ENCODE measurements at regions not wholly inside any gene's neighbourhood (a gene's known extent, or its start where the extent isn't known, plus 50 kb on each side); places are given as distances from the start of the nearest gene placed in this dataset.

- Histone ChIP-seq H3K9ac (ENCODE audit: low read length) (no peak overlapping the region), H3K9me3 (ENCODE audit: control insufficient read depth, insufficient read depth, low read depth, low read length) (peaks cover 51% of the 10 kb centered on the region), H3K27ac (ENCODE audit: low read depth, low read length) (no peak overlapping the region), H3K36me3 (ENCODE audit: control insufficient read depth, insufficient read depth, low read length) (no peaks in the 10 kb centered on the region), H3K27me3 (ENCODE audit: control insufficient read depth, insufficient read depth, low read length) (no peaks in the 10 kb centered on the region), H3K4me1 (ENCODE audit: control insufficient read depth, insufficient read depth, low read length) (no peaks in the 10 kb centered on the region), H3K4me3 (ENCODE audit: low read depth, low read length) (no peak overlapping the region)
Observed at GRCh38 chr1:185578293-185578692, 155.9 kb upstream of the HMCN1 start.

DNA sequence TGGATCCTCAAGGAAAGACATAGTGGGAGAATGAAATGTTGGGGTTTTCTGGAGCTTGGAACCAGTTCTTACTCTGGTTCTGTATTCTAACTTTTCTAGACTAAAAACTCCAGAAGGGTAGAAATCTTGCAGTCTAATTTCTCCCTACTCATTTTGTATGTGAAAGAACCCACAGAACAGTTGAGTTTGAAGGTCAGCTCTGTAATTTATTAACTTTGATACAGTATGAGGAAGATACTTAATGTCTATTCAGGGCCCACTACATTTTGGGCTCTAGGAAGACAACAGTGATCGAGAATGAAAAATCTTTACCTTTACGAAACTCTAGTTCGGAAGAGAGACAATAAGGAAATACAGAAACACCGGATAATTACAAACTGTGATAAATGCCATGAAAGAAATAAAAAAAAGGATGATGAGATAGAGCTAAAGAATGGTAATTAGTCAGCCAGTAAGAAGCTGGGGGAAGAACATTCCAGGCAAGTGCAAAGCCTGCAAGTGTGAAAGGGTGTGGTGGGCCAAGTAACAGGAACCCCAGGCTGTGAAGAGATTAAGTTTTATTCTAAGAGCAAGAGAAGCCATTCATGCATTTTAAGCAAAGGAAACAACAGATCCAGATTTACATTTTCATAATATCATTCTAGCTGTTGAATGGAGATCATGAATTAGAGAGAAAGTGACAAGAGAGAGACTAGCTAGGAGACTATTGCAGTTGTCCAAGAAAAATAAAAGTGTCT lies 159.9 kb upstream of the HMCN1 start:
- no peak overlapping the region for H3K27ac ChIP-seq (ENCODE audit: low read depth, low read length)
- no peaks in the 10 kb centered on the region for H3K36me3 ChIP-seq (ENCODE audit: control insufficient read depth, insufficient read depth, low read length)
- no peak overlapping the region for H3K9ac ChIP-seq (ENCODE audit: low read length)
- no peaks in the 10 kb centered on the region for H3K27me3 ChIP-seq (ENCODE audit: control insufficient read depth, insufficient read depth, low read length)
- peaks cover 17% of the 10 kb centered on the region for H3K9me3 ChIP-seq (ENCODE audit: control insufficient read depth, insufficient read depth, low read depth, low read length)
- no peak overlapping the region for H3K4me3 ChIP-seq (ENCODE audit: low read depth, low read length)
- H3K4me1 ChIP-seq (ENCODE audit: control insufficient read depth, insufficient read depth, low read length), result no peaks in the 10 kb centered on the region

DNA sequence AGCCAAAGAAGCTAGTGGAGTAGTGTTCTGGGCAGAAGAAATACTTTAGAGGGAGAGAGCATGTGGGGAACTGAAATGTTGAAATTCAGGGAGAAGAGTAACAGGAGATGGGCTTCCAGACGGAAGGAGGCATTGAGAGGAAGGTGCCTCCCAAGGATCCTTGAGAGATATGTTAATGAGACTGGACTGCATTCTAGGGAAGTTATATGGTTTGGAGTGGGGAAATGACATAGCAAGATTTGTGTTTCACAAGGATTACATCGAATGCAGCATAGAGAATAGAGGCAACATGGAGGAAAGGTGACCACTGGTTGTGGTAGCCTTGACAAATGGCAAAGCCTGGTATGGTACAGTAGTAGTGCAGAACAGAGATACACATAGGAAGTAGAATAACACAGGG lies 160.5 kb upstream of the HMCN1 start:
- Histone ChIP-seq H3K9me3 (ENCODE audit: control insufficient read depth, insufficient read depth, low read depth, low read length) (peaks cover 11% of the 10 kb centered on the region), H3K9ac (ENCODE audit: low read length) (no peak overlapping the region), H3K4me3 (ENCODE audit: low read depth, low read length) (no peak overlapping the region), H3K27ac (ENCODE audit: low read depth, low read length) (no peak overlapping the region), H3K36me3 (ENCODE audit: control insufficient read depth, insufficient read depth, low read length) (no peaks in the 10 kb centered on the region), H3K4me1 (ENCODE audit: control insufficient read depth, insufficient read depth, low read length) (no peaks in the 10 kb centered on the region), H3K27me3 (ENCODE audit: control insufficient read depth, insufficient read depth, low read length) (no peaks in the 10 kb centered on the region)

DNA sequence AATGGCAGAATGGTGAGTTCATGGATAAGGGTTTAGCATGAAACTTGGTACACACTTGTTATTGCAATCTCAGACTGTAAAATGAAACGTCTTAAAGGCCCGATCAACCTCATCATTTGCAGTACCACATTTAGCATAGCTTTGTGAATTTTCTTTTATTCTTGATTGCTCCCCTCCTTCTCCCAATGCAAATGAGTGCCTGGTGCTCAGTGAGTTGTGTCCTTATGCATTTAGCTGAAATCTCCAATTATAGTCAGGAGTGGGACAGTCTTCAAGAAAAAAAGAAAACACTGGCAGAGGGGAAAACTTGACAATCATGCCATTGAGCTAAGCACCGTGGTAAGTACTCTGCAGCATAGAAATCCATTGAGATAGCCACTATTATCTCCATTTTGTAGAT lies 161.0 kb upstream of the HMCN1 start:
- H3K4me3 ChIP-seq (ENCODE audit: low read depth, low read length), result no peak overlapping the region
- no peaks in the 10 kb centered on the region for H3K4me1 ChIP-seq (ENCODE audit: control insufficient read depth, insufficient read depth, low read length)
- peaks cover 6% of the 10 kb centered on the region for H3K9me3 ChIP-seq (ENCODE audit: control insufficient read depth, insufficient read depth, low read depth, low read length)
- no peaks in the 10 kb centered on the region for H3K36me3 ChIP-seq (ENCODE audit: control insufficient read depth, insufficient read depth, low read length)
- H3K9ac ChIP-seq (ENCODE audit: low read length), result no peak overlapping the region
- H3K27me3 ChIP-seq (ENCODE audit: control insufficient read depth, insufficient read depth, low read length), result no peaks in the 10 kb centered on the region
- no peak overlapping the region for H3K27ac ChIP-seq (ENCODE audit: low read depth, low read length)

GRCh38 chr1:185570962-185571361 lies 163.2 kb upstream of the HMCN1 start:
- H3K27ac ChIP-seq (ENCODE audit: low read depth, low read length), result no peak overlapping the region
- no peaks in the 10 kb centered on the region for H3K27me3 ChIP-seq (ENCODE audit: control insufficient read depth, insufficient read depth, low read length)
- H3K36me3 ChIP-seq (ENCODE audit: control insufficient read depth, insufficient read depth, low read length), result no peaks in the 10 kb centered on the region
- H3K4me1 ChIP-seq (ENCODE audit: control insufficient read depth, insufficient read depth, low read length), result no peaks in the 10 kb centered on the region
- no peak overlapping the region for H3K9ac ChIP-seq (ENCODE audit: low read length)
- H3K4me3 ChIP-seq (ENCODE audit: low read depth, low read length), result no peak overlapping the region
- no peaks in the 10 kb centered on the region; the same call in 1 of the 2 replicates for H3K9me3 ChIP-seq (ENCODE audit: control insufficient read depth, insufficient read depth, low read depth, low read length)

- Histone ChIP-seq H3K36me3 (ENCODE audit: control insufficient read depth, insufficient read depth, low read length) (no peaks in the 10 kb centered on the region), H3K4me1 (ENCODE audit: control insufficient read depth, insufficient read depth, low read length) (no peaks in the 10 kb centered on the region), H3K27me3 (ENCODE audit: control insufficient read depth, insufficient read depth, low read length) (no peaks in the 10 kb centered on the region), H3K27ac (ENCODE audit: low read depth, low read length) (no peak overlapping the region), H3K4me3 (ENCODE audit: low read depth, low read length) (no peak overlapping the region), H3K9ac (ENCODE audit: low read length) (no peak overlapping the region), H3K9me3 (ENCODE audit: control insufficient read depth, insufficient read depth, low read depth, low read length) (no peaks in the 10 kb centered on the region)
Observed at GRCh38 chr1:185568155-185569123, 165.8 kb upstream of the HMCN1 start.

DNA sequence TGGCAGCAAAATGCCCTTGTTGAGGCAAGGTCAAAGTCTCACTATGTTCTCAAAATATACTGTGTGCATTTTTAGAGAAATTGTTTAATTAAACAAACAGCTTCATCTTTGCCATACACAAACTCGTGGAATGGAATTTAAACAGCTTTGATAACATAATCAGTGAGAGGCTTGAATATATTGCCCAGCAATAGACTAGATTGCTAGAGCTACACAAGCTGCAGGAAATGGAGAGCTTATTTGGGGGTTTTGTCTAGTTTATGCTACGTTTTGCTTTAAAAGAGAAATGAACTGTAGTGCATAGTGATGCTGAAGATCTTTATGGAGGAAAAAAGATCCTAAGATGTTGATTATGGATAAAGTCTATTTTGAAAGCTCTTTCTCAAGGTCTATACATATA lies 166.8 kb upstream of the HMCN1 start:
- no peaks in the 10 kb centered on the region for H3K4me1 ChIP-seq (ENCODE audit: control insufficient read depth, insufficient read depth, low read length)
- H3K27me3 ChIP-seq (ENCODE audit: control insufficient read depth, insufficient read depth, low read length), result no peaks in the 10 kb centered on the region
- no peak overlapping the region for H3K9ac ChIP-seq (ENCODE audit: low read length)
- no peaks in the 10 kb centered on the region for H3K9me3 ChIP-seq (ENCODE audit: control insufficient read depth, insufficient read depth, low read depth, low read length)
- H3K36me3 ChIP-seq (ENCODE audit: control insufficient read depth, insufficient read depth, low read length), result no peaks in the 10 kb centered on the region
- no peak overlapping the region for H3K4me3 ChIP-seq (ENCODE audit: low read depth, low read length)
- no peak overlapping the region for H3K27ac ChIP-seq (ENCODE audit: low read depth, low read length)

DNA sequence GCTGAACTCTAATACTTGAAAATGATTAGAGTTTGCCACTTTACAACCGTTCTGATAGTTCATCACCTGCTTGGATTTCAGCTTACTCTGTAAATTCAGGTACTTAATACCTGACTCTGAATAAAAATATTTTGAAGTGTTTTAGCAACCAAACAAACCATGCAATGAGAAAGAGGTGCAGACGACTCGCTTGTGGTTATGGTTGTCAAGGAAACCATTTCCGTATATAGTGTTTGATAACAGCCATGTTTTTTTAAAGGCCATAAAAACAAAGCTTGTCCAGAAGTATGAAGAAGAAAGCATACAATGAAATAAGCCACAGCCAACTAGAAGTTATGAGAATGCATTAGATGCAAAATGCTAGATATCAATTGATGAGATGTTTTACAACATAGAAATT lies 167.2 kb upstream of the HMCN1 start:
- Histone ChIP-seq H3K27me3 (ENCODE audit: control insufficient read depth, insufficient read depth, low read length) (no peaks in the 10 kb centered on the region), H3K9me3 (ENCODE audit: control insufficient read depth, insufficient read depth, low read depth, low read length) (no peaks in the 10 kb centered on the region), H3K4me3 (ENCODE audit: low read depth, low read length) (no peak overlapping the region), H3K36me3 (ENCODE audit: control insufficient read depth, insufficient read depth, low read length) (no peaks in the 10 kb centered on the region), H3K27ac (ENCODE audit: low read depth, low read length) (no peak overlapping the region), H3K9ac (ENCODE audit: low read length) (no peak overlapping the region), H3K4me1 (ENCODE audit: control insufficient read depth, insufficient read depth, low read length) (no peaks in the 10 kb centered on the region)

DNA sequence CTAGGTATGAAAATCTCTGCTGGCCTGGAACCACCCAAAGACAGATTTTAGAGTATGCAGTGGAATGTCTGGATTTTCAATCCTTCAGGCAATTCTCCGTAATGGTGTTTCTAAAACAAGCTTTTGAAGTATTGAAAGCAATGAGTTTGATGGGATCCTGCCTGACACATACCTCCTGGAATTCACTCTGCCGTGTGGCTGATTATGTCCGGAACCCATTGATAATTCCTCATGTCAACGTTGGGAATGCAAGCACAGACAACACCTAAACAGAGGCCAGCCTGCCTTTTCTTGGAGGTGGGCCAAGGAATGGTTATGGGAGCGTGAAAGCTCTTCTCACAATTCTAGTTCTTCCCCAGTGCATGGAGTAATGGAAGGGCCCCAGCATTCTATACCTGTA lies 168.9 kb upstream of the HMCN1 start:
- Histone ChIP-seq H3K4me1 (ENCODE audit: control insufficient read depth, insufficient read depth, low read length) (no peaks in the 10 kb centered on the region), H3K36me3 (ENCODE audit: control insufficient read depth, insufficient read depth, low read length) (no peaks in the 10 kb centered on the region), H3K27ac (ENCODE audit: low read depth, low read length) (no peak overlapping the region), H3K9me3 (ENCODE audit: control insufficient read depth, insufficient read depth, low read depth, low read length) (no peaks in the 10 kb centered on the region), H3K4me3 (ENCODE audit: low read depth, low read length) (no peak overlapping the region), H3K9ac (ENCODE audit: low read length) (no peak overlapping the region), H3K27me3 (ENCODE audit: control insufficient read depth, insufficient read depth, low read length) (no peaks in the 10 kb centered on the region)

DNA sequence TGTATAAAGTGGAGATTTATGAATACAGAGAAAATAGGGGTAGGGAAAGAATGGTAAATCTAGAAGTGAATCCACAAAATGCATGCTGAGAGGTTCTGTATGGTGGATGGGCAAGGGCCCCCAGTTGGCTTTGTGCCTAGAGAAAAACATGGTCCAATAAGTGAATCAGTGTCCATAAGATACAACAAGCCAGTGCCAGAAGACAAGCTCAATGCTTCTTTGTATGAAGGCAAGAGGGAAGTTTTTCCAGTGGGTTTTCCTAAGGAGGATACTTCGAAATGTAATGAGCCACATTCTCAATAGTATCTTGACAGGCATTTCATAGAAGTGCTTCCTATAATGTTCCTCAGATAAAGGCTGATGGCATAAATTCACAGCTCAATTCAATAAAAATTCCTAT lies 169.4 kb upstream of the HMCN1 start:
- no peak overlapping the region for H3K27ac ChIP-seq (ENCODE audit: low read depth, low read length)
- H3K36me3 ChIP-seq (ENCODE audit: control insufficient read depth, insufficient read depth, low read length), result no peaks in the 10 kb centered on the region
- no peak overlapping the region for H3K4me3 ChIP-seq (ENCODE audit: low read depth, low read length)
- no peak overlapping the region for H3K9ac ChIP-seq (ENCODE audit: low read length)
- no peaks in the 10 kb centered on the region for H3K27me3 ChIP-seq (ENCODE audit: control insufficient read depth, insufficient read depth, low read length)
- H3K9me3 ChIP-seq (ENCODE audit: control insufficient read depth, insufficient read depth, low read depth, low read length), result no peaks in the 10 kb centered on the region
- H3K4me1 ChIP-seq (ENCODE audit: control insufficient read depth, insufficient read depth, low read length), result no peaks in the 10 kb centered on the region
